GM21825 (cell line): ENCODE measurements at regions not wholly inside any gene's neighbourhood (a gene's known extent, or its start where the extent isn't known, plus 50 kb on each side); places are given as distances from the start of the nearest gene placed in this dataset.
"Not testable (repeated sequence)": the region's sequence is repeated elsewhere in the genome, so short reads cannot be mapped to it uniquely, and the experiment has no call there.

ENCODE experiments used
- ATAC-seq: cut with Tn5 transposase; IDR thresholded peaks from one replicate; pipeline ENCODE4 v1.9.1; 2021; ENCODE audit warnings: mild to moderate bottlenecking, moderate library complexity; ENCODE audit not compliant: unreplicated experiment

- ATAC-seq, result no peak
These were observed 107.5 kb upstream of the AMOT start for GRCh38 chrX:112947981-112948615.

GRCh38 chrX:112946227-112946626, 105.6 kb upstream of the AMOT start:
- ATAC-seq, result no peak

- ATAC-seq, result no peak
These were observed 105.2 kb upstream of the AMOT start for GRCh38 chrX:112945826-112946225.

- ATAC-seq, result no peak
These were observed 100.7 kb upstream of the AMOT start for GRCh38 chrX:112941209-112941837.

- no peak for ATAC-seq
These were observed 94.4 kb upstream of the AMOT start for GRCh38 chrX:112935029-112935428.

GRCh38 chrX:112931900-112932299, 91.3 kb upstream of the AMOT start:
- no peak for ATAC-seq

GRCh38 chrX:112931478-112931877, 90.8 kb upstream of the AMOT start:
- ATAC-seq, result no peak

- ATAC-seq, result not testable (repeated sequence)
These were observed 82.8 kb upstream of the AMOT start for GRCh38 chrX:112923381-112923780.

GRCh38 chrX:112913807-112914206, 73.2 kb upstream of the AMOT start:
- no peak for ATAC-seq

- ATAC-seq, result no peak
These were observed 69.8 kb upstream of the AMOT start for GRCh38 chrX:112910418-112910817.

- ATAC-seq, result no peak
These were observed 61.5 kb upstream of the AMOT start for GRCh38 chrX:112901869-112902725.

GRCh38 chrX:112896051-112896450, 55.4 kb upstream of the AMOT start:
- no peak for ATAC-seq
